H9 (cell line): ENCODE measurements at regions not wholly inside any gene's neighbourhood (a gene's known extent, or its start where the extent isn't known, plus 50 kb on each side); places are given as distances from the start of the nearest gene placed in this dataset.
A peak's percentile ranks its signal among the peaks of the same experiment; 100 is the strongest.
"Not testable (repeated sequence)": the region's sequence is repeated elsewhere in the genome, so short reads cannot be mapped to it uniquely, and the experiment has no call there.

ENCODE experiments used
- DNase-seq: peaks from one replicate; pipeline ENCODE4 v3.0.0-alpha.2; 2017
- H2AFZ ChIP-seq: one replicate; pipeline ENCODE4 v1.6.1; 2013; ENCODE audit warnings: mild to moderate bottlenecking, low read length, control low read depth, moderate library complexity
- H2AK5ac ChIP-seq: 2 replicates; pipeline ENCODE4 v1.6.1; 2013; ENCODE audit warnings: low read length, control low read depth, mixed read lengths; ENCODE audit not compliant: insufficient read length
- H2BK120ac ChIP-seq: one replicate; pipeline ENCODE4 v1.6.1; 2013; ENCODE audit warnings: low read depth, mild to moderate bottlenecking, low read length, control low read depth, inconsistent platforms; ENCODE audit not compliant: poor library complexity, severe bottlenecking
- H2BK12ac ChIP-seq: 2 replicates; pipeline ENCODE4 v1.6.1; 2013; ENCODE audit warnings: low read length, control low read depth, mixed read lengths, low read depth; ENCODE audit not compliant: insufficient read length
- H2BK15ac ChIP-seq: 2 replicates; pipeline ENCODE4 v1.6.1; 2013; ENCODE audit warnings: low read depth, low read length, control low read depth
- H2BK20ac ChIP-seq: one replicate; pipeline ENCODE4 v1.6.1; 2013; ENCODE audit warnings: low read depth, mild to moderate bottlenecking, low read length, control low read depth, inconsistent platforms; ENCODE audit not compliant: poor library complexity, severe bottlenecking
- H2BK5ac ChIP-seq: 2 replicates; pipeline ENCODE4 v1.6.1; 2013; ENCODE audit warnings: low read length, control low read depth, mixed read lengths; ENCODE audit not compliant: insufficient read length
- H3K14ac ChIP-seq: 2 replicates; pipeline ENCODE4 v1.6.1; 2013; ENCODE audit warnings: low read length, control low read depth; ENCODE audit not compliant: insufficient read depth
- H3K18ac ChIP-seq: 2 replicates; pipeline ENCODE4 v1.6.1; 2013; ENCODE audit warnings: low read depth, mild to moderate bottlenecking, mixed read lengths, low read length, control low read depth; ENCODE audit not compliant: insufficient read length
- H3K23ac ChIP-seq: 2 replicates; pipeline ENCODE4 v1.6.1; 2013; ENCODE audit warnings: low read length, control low read depth, mixed read lengths, low read depth; ENCODE audit not compliant: insufficient read length
- H3K23me2 ChIP-seq: 2 replicates; pipeline ENCODE4 v1.6.1; 2013; ENCODE audit warnings: low read depth, mild to moderate bottlenecking, mixed read lengths, low read length, control low read depth; ENCODE audit not compliant: insufficient read length, poor library complexity, severe bottlenecking
- H3K27ac ChIP-seq: 2 replicates; pipeline ENCODE4 v1.5.1; 2013; ENCODE audit warnings: low read length, control low read depth, mixed read lengths, low read depth; ENCODE audit not compliant: insufficient read length
- H3K27me3 ChIP-seq: 2 replicates; pipeline ENCODE4 v1.6.1; 2013; ENCODE audit warnings: low read length, control low read depth, inconsistent platforms; ENCODE audit not compliant: insufficient read depth
- H3K4ac ChIP-seq: 2 replicates; pipeline ENCODE4 v1.6.1; 2013; ENCODE audit warnings: low read depth, mild to moderate bottlenecking, control low read depth, inconsistent platforms, low read length, moderate library complexity
- H3K4me1 ChIP-seq: 2 replicates; pipeline ENCODE4 v1.6.1; 2013; ENCODE audit warnings: low read length, control low read depth, inconsistent platforms; ENCODE audit not compliant: insufficient read depth
- H3K4me2 ChIP-seq: 2 replicates; pipeline ENCODE4 v1.6.1; 2013; ENCODE audit warnings: low read length, control low read depth, mixed read lengths; ENCODE audit not compliant: insufficient read length, insufficient read depth
- H3K56ac ChIP-seq: 2 replicates; pipeline ENCODE4 v1.6.1; 2013; ENCODE audit warnings: low read depth, mild to moderate bottlenecking, mixed read lengths, low read length, control low read depth; ENCODE audit not compliant: insufficient read length
- H3K79me1 ChIP-seq: 2 replicates; pipeline ENCODE4 v1.6.1; 2013; ENCODE audit warnings: low read depth, mild to moderate bottlenecking, moderate library complexity, low read length, control low read depth, inconsistent platforms; ENCODE audit not compliant: insufficient read depth, poor library complexity, severe bottlenecking
- H3K79me2 ChIP-seq: 2 replicates; pipeline ENCODE4 v1.6.1; 2013; ENCODE audit warnings: low read length, control low read depth, inconsistent platforms; ENCODE audit not compliant: insufficient read depth
- H3K9ac ChIP-seq: 2 replicates; pipeline ENCODE4 v1.6.1; 2013; ENCODE audit warnings: low read length, control low read depth, mixed read lengths; ENCODE audit not compliant: insufficient read length; ENCODE audit errors: extremely low read depth
- H3K9me3 ChIP-seq: one replicate; pipeline ENCODE4 v1.6.1; 2013; ENCODE audit warnings: low read depth, low read length, inconsistent platforms; ENCODE audit not compliant: control insufficient read depth
- H3T11ph ChIP-seq: one replicate; pipeline ENCODE4 v1.6.1; 2013; ENCODE audit warnings: mild to moderate bottlenecking, low read length, control low read depth, inconsistent platforms
- H4K20me1 ChIP-seq: one replicate; pipeline ENCODE4 v1.6.1; 2013; ENCODE audit not compliant: control insufficient read depth, insufficient read length, insufficient read depth
- H4K5ac ChIP-seq: 2 replicates; pipeline ENCODE4 v1.6.1; 2013; ENCODE audit warnings: low read depth, mild to moderate bottlenecking, mixed read lengths, low read length, control low read depth; ENCODE audit not compliant: insufficient read length
- H4K8ac ChIP-seq: replicated peaks from 2 replicates; pipeline ENCODE4 v1.6.1; 2013; ENCODE audit warnings: low read length, control low read depth, mixed read lengths, low read depth; ENCODE audit not compliant: insufficient read length
- H4K91ac ChIP-seq: 2 replicates; pipeline ENCODE4 v1.6.1; 2013; ENCODE audit warnings: low read depth, mild to moderate bottlenecking, moderate library complexity, mixed read lengths, low read length, control low read depth; ENCODE audit not compliant: insufficient read length
- H3K27ac Mint-ChIP-seq, 3 experiments: 2 replicates in 2 of 3; 3 replicates in 1 of 3; pipeline ENCODE4 v1.8.0; 2020 to 2021; ENCODE audit warnings: mixed read lengths in 3 of 3, mild to moderate bottlenecking in 1 of 3, moderate library complexity in 1 of 3
- H3K27me3 Mint-ChIP-seq: 2 replicates; pipeline ENCODE4 v1.8.0; 2021; ENCODE audit warnings: low read depth, mild to moderate bottlenecking, moderate library complexity, mixed read lengths
- H3K36me3 Mint-ChIP-seq, 3 experiments: 2 replicates in 2 of 3; 3 replicates in 1 of 3; pipeline ENCODE4 v1.8.0; 2020 to 2021; ENCODE audit warnings: low read depth in 3 of 3, mixed read lengths in 3 of 3; ENCODE audit not compliant: insufficient read depth in 1 of 3
- H3K4me1 Mint-ChIP-seq, 2 experiments: 2 replicates each; pipeline ENCODE4 v1.8.0; 2020; ENCODE audit warnings: mixed read lengths in 2 of 2
- H3K4me3 Mint-ChIP-seq, 2 experiments: 2 replicates in 1 of 2; 3 replicates in 1 of 2; pipeline ENCODE4 v1.8.0; 2020 to 2021; ENCODE audit warnings: mild to moderate bottlenecking in 2 of 2, mixed read lengths in 2 of 2, moderate library complexity in 1 of 2
- H3K9me3 Mint-ChIP-seq, 2 experiments: 2 replicates in 1 of 2; 3 replicates in 1 of 2; pipeline ENCODE4 v1.8.0; 2020; ENCODE audit warnings: mild to moderate bottlenecking in 2 of 2, mixed read lengths in 2 of 2, moderate library complexity in 1 of 2
- CTCF ChIP-seq: fragments of 200-600 bp; sonication (generic); conservative IDR thresholded peaks from 3 replicates; pipeline ENCODE4 v1.8.0; 2021; ENCODE audit warnings: antibody characterized with exemption, mild to moderate bottlenecking
- WGBS: extraction: QIAGEN DNeasy Blood & Tissue Kit; methylation state at CpG from one replicate; pipeline ENCODE4 v1.1.7; 2013; ENCODE audit warnings: missing lambda C conversion rate, low lambda C conversion rate, mixed read lengths; ENCODE audit not compliant: insufficient read length; ENCODE audit errors: extremely low coverage; 5-methylcytosine and 5-hydroxymethylcytosine counted together

- Histone ChIP-seq H3K79me1 (no peaks in the 10 kb centered on the region), H3K9me3 (no peaks in the 10 kb centered on the region), H3K23me2 (no peaks in the 10 kb centered on the region), H3K79me2 (no peaks in the 10 kb centered on the region), H2AFZ (no peak overlapping the region), H3K23ac (no peak overlapping the region), H3K4ac (no peak overlapping the region), H3K27ac (no peak overlapping the region), H3T11ph (no peak overlapping the region), H4K5ac (no peak overlapping the region), H3K14ac (no peak overlapping the region), H3K18ac (no peak overlapping the region), H3K9ac (no peak overlapping the region), H2AK5ac (no peak overlapping the region), H3K4me2 (no peak overlapping the region), H4K8ac (no peak overlapping the region), H2BK15ac (no peak overlapping the region), H2BK12ac (no peak overlapping the region), H3K27me3 (no peaks in the 10 kb centered on the region), H2BK120ac (no peak overlapping the region), H3K56ac (no peak overlapping the region), H3K4me1 (peaks cover 9% of the 10 kb centered on the region; the same call in 1 of the 2 replicates), H2BK5ac (no peak overlapping the region), H4K91ac (no peak overlapping the region), H4K20me1 (no peaks in the 10 kb centered on the region), H2BK20ac (no peak overlapping the region)
- H3K36me3 Mint-ChIP-seq: peaks cover 0 to 4% (median 0%) of the 10 kb centered on the region in 3 experiments; a peak in 1 of 7 replicates
- no peaks in the 10 kb centered on the region for H3K27me3 Mint-ChIP-seq
- no peak for DNase-seq
- WGBS: no CpG with 5 or more reads among the region's 2 CpGs
- H3K9me3 Mint-ChIP-seq: no peaks in the 10 kb centered on the region
- H3K4me1 Mint-ChIP-seq: peaks cover 21 to 25% of the 10 kb centered on the region in 2 experiments
- TF ChIP-seq CTCF: no peak
- H3K27ac Mint-ChIP-seq: no peak overlapping the region
- H3K4me3 Mint-ChIP-seq: no peak overlapping the region
These were observed 254.1 kb upstream of the C2CD4B start for GRCh38 chr15:62419192-62419591.

GRCh38 chr15:62420371-62420770, 255.3 kb upstream of the C2CD4B start:
- not testable (repeated sequence) for H3K36me3 Mint-ChIP-seq, H3K4me1 ChIP-seq, H3K56ac ChIP-seq, H3K9ac ChIP-seq, H2BK120ac ChIP-seq, H3K4me2 ChIP-seq, H4K91ac ChIP-seq, H3K9me3 ChIP-seq, H2AK5ac ChIP-seq, H3K4me3 Mint-ChIP-seq, H3K27ac ChIP-seq, H4K5ac ChIP-seq, H2BK5ac ChIP-seq, H3K79me2 ChIP-seq, H4K20me1 ChIP-seq, H3K18ac ChIP-seq, H3K14ac ChIP-seq, H2BK15ac ChIP-seq, H3K27me3 ChIP-seq, H3K4ac ChIP-seq, DNase-seq, H3K23ac ChIP-seq, H3K23me2 ChIP-seq, H3K79me1 ChIP-seq, H3K27me3 Mint-ChIP-seq, H2BK20ac ChIP-seq, H2BK12ac ChIP-seq, H4K8ac ChIP-seq, H3K9me3 Mint-ChIP-seq, H2AFZ ChIP-seq, H3T11ph ChIP-seq
- H3K27ac Mint-ChIP-seq: peak overlapping the region in 1 of 3 experiments; percentile 52; a peak in 1 of 7 replicates
- WGBS: no CpG with 5 or more reads among the region's 6 CpGs
- H3K4me1 Mint-ChIP-seq: peaks cover 26 to 29% of the 10 kb centered on the region in 2 experiments
